DND-41 (cell line): ENCODE measurements at regions not wholly inside any gene's neighbourhood (a gene's known extent, or its start where the extent isn't known, plus 50 kb on each side); places are given as distances from the start of the nearest gene placed in this dataset.
"Not testable (repeated sequence)": the region's sequence is repeated elsewhere in the genome, so short reads cannot be mapped to it uniquely, and the experiment has no call there.

Source experiments
- ATAC-seq: fragments of 200-7000 bp; cut with Tn5 transposase; 3 replicates; pipeline ENCODE4 v1.9.1; 2021; ENCODE audit warnings: low read depth; ENCODE audit not compliant: insufficient read depth
- DNase-seq: peaks from one replicate; pipeline ENCODE4 v3.0.0-alpha.2; 2020
- H2AFZ ChIP-seq: 2 replicates; pipeline ENCODE4 v1.6.0; 2012; ENCODE audit warnings: low read depth, low read length
- H3K27ac ChIP-seq: 2 replicates; pipeline ENCODE4 v1.5.1; 2012; ENCODE audit warnings: low read length, inconsistent platforms
- H3K27me3 ChIP-seq: fragments of 200-600 bp; sonication (generic); 2 replicates; pipeline ENCODE4 v1.6.0; 2012; ENCODE audit warnings: low read length, mild to moderate bottlenecking, inconsistent platforms; ENCODE audit not compliant: insufficient read depth, poor library complexity
- H3K36me3 ChIP-seq: 2 replicates; pipeline ENCODE4 v1.5.1; 2012; ENCODE audit warnings: low read length, inconsistent platforms; ENCODE audit not compliant: insufficient read depth
- H3K4me1 ChIP-seq: 2 replicates; pipeline ENCODE4 v1.5.1; 2012; ENCODE audit warnings: mild to moderate bottlenecking, low read length; ENCODE audit not compliant: insufficient read depth
- H3K4me2 ChIP-seq: 2 replicates; pipeline ENCODE4 v1.6.0; 2012; ENCODE audit warnings: mild to moderate bottlenecking, moderate library complexity, low read length, inconsistent platforms; ENCODE audit not compliant: insufficient read depth
- H3K4me3 ChIP-seq, 2 experiments: fragments of 200-600 bp in 1 of 2; shearing (Covaris generic) in 1 of 2; 2 replicates each; pipeline ENCODE4 v1.5.1; 2012 to 2016; ENCODE audit warnings: inconsistent platforms in 2 of 2, low read length in 2 of 2, mild to moderate bottlenecking in 2 of 2, low read depth in 1 of 2, moderate library complexity in 1 of 2
- H3K79me2 ChIP-seq: 2 replicates; pipeline ENCODE4 v1.6.0; 2012; ENCODE audit warnings: low read length, inconsistent platforms; ENCODE audit not compliant: insufficient read depth
- H3K9ac ChIP-seq: 2 replicates; pipeline ENCODE4 v1.6.0; 2012; ENCODE audit warnings: low read depth, mild to moderate bottlenecking, inconsistent platforms, low read length, moderate library complexity
- H3K9me3 ChIP-seq: 2 replicates; pipeline ENCODE4 v1.5.1; 2012; ENCODE audit warnings: low read length, moderate library complexity, mild to moderate bottlenecking, inconsistent platforms; ENCODE audit not compliant: insufficient read depth, severe bottlenecking
- H4K20me1 ChIP-seq: 2 replicates; pipeline ENCODE4 v1.6.0; 2012; ENCODE audit warnings: low read length; ENCODE audit not compliant: insufficient read depth
- EZH2 ChIP-seq: IDR thresholded peaks from 3 replicates; pipeline ENCODE4 v1.6.1; 2012; ENCODE audit warnings: borderline replicate concordance, low read depth, mild to moderate bottlenecking, moderate library complexity, low read length, inconsistent platforms; ENCODE audit not compliant: severe bottlenecking
- TF ChIP-seq, protein P1 (sequence below): IDR thresholded peaks from 2 replicates; pipeline ENCODE4 v1.5.1; 2012; ENCODE audit warnings: borderline replicate concordance, low read length, moderate library complexity, mild to moderate bottlenecking; ENCODE audit not compliant: poor library complexity, severe bottlenecking; ENCODE audit errors: extremely low read depth

GRCh38 chr9:30289435-30289834 is 2095.0 kb upstream of the ACO1 start:
- DNase-seq = no peak
- Histone ChIP-seq H3K4me3 (no peak overlapping the region), H3K4me1 (no peaks in the 10 kb centered on the region), H3K27me3 (no peaks in the 10 kb centered on the region), H4K20me1 (no peaks in the 10 kb centered on the region), H3K9me3 (no peaks in the 10 kb centered on the region), H3K36me3 (no peaks in the 10 kb centered on the region), H3K27ac (no peak overlapping the region), H3K79me2 (no peaks in the 10 kb centered on the region), H3K9ac (no peak overlapping the region), H2AFZ (no peak overlapping the region), H3K4me2 (no peak overlapping the region)
- no peak for TF ChIP-seq EZH2
- TF ChIP-seq, protein P1, sequence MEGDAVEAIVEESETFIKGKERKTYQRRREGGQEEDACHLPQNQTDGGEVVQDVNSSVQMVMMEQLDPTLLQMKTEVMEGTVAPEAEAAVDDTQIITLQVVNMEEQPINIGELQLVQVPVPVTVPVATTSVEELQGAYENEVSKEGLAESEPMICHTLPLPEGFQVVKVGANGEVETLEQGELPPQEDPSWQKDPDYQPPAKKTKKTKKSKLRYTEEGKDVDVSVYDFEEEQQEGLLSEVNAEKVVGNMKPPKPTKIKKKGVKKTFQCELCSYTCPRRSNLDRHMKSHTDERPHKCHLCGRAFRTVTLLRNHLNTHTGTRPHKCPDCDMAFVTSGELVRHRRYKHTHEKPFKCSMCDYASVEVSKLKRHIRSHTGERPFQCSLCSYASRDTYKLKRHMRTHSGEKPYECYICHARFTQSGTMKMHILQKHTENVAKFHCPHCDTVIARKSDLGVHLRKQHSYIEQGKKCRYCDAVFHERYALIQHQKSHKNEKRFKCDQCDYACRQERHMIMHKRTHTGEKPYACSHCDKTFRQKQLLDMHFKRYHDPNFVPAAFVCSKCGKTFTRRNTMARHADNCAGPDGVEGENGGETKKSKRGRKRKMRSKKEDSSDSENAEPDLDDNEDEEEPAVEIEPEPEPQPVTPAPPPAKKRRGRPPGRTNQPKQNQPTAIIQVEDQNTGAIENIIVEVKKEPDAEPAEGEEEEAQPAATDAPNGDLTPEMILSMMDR = no peak
- no peak for ATAC-seq

DNA sequence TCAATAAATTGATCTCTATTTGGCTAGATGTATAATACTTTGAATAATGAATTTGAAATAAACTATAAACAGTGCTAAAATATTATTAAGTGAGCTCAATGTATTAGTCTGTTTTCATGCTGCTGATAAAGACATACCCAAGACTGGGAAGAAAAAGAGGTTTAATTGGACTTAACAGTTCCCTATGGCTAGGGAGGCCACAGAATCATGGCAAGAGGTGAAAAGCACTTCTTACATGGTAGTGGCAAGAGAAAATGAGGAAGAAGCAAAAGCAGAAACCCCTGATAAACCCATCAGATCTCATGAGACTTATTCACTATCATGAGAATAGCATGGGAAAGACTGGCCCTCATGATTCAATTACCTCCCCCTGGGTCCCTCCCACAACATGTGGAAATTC is 2092.4 kb upstream of the ACO1 start:
- H3K9me3 ChIP-seq, H3K79me2 ChIP-seq, H3K27me3 ChIP-seq, DNase-seq, H3K4me3 ChIP-seq, H3K9ac ChIP-seq, H2AFZ ChIP-seq, H4K20me1 ChIP-seq, H3K4me1 ChIP-seq, H3K4me2 ChIP-seq, ATAC-seq, H3K36me3 ChIP-seq, H3K27ac ChIP-seq: not testable (repeated sequence)

DNA sequence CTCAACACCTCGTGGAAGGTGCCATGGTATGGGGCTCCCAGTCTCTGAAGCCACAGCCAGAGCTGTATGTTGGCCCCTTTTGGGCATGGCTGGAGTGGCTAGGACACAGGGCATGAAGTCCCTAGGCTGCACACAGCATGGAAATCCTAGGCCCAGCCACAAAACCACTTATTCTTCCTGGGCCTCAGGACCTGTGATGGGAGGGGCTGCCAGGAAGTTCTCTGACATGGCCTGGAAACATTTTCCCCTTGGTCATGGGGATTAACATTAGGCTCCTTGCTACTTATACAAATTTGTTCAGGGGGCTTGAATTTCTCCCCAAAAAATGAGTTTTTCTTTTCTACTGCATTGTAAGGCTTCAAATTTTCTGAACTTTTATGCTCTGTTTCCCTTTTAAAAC is 2091.2 kb upstream of the ACO1 start:
- Histone ChIP-seq H3K79me2 (no peaks in the 10 kb centered on the region), H4K20me1 (no peaks in the 10 kb centered on the region), H3K27me3 (no peaks in the 10 kb centered on the region), H3K4me2 (no peak overlapping the region), H3K36me3 (no peaks in the 10 kb centered on the region), H3K4me3 (no peak overlapping the region), H3K27ac (no peak overlapping the region), H2AFZ (no peak overlapping the region), H3K9ac (no peak overlapping the region), H3K4me1 (no peaks in the 10 kb centered on the region), H3K9me3 (no peaks in the 10 kb centered on the region)
- TF ChIP-seq, protein P1 = no peak
- no peak for TF ChIP-seq EZH2
- ATAC-seq (no peak), DNase-seq (no peak)

DNA sequence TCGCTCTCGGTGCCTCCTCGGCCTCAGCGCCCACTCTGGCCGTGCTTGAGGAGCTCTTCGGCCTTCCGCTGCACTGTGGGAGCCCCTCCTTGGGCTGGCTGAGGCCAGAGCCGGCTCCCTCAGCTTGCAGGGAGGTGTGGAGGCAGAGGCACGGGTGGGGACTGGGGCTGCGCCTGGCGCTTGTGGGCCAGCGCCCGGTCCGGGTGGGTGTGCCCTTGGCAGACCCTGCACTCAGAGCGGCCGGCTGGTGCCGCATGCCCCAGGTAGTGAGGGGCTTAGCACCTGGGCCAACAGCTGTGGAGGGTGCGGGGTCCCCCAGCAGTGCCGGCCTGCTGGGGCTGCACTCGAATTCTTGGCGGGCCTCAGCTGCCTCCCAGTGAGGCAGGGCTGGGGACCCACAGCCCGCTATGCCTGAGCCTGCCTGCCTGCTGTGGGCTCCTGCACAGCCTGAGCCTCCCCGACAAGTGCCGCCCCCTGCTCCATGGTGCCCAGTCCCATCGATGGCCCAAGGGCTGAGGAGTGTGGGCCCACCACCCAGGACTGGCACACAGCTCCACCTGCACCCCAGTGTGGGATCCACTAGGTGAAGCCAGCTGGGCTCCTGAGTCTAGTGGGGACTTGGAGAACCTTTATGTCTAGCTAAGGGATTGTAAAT is 2085.2 kb upstream of the ACO1 start:
- Histone ChIP-seq H3K9me3 (no peaks in the 10 kb centered on the region), H3K4me2 (no peak overlapping the region), H3K9ac (no peak overlapping the region), H2AFZ (no peak overlapping the region), H3K27me3 (no peaks in the 10 kb centered on the region), H3K27ac (no peak overlapping the region), H3K79me2 (no peaks in the 10 kb centered on the region), H3K4me1 (no peaks in the 10 kb centered on the region), H3K36me3 (no peaks in the 10 kb centered on the region), H4K20me1 (no peaks in the 10 kb centered on the region), H3K4me3 (no peak overlapping the region)
- DNase-seq = no peak
- ATAC-seq = no peak
- no peak for TF ChIP-seq EZH2
- TF ChIP-seq, protein P1 = no peak
